NCI-H69 (cell line): ENCODE measurements at regions not wholly inside any gene's neighbourhood (a gene's known extent, or its start where the extent isn't known, plus 50 kb on each side); places are given as distances from the start of the nearest gene placed in this dataset.

Source experiments
- DNase-seq: peaks from one replicate; lab custom pipeline; 2025; lab: John Stamatoyannopoulos, UW

- no peak for DNase-seq
Observed at GRCh38 chr3:77976079-77976478, 936.2 kb downstream of the ROBO2 start.

GRCh38 chr3:78003090-78003489, 963.2 kb downstream of the ROBO2 start:
- DNase-seq = no peak

GRCh38 chr3:78004571-78004970, 964.7 kb downstream of the ROBO2 start:
- DNase-seq = no peak

- no peak for DNase-seq
Observed at GRCh38 chr3:78013653-78014052, 973.8 kb downstream of the ROBO2 start.

- no peak for DNase-seq
Observed at GRCh38 chr3:78015856-78016255, 976.0 kb downstream of the ROBO2 start.

- no peak for DNase-seq
Observed at GRCh38 chr3:78021710-78022109, 981.8 kb downstream of the ROBO2 start.

- no peak for DNase-seq
Observed at GRCh38 chr3:78022232-78022631, 982.3 kb downstream of the ROBO2 start.

- DNase-seq = no peak
Observed at GRCh38 chr3:78023257-78023656, 983.4 kb downstream of the ROBO2 start.

GRCh38 chr3:78025916-78026315, 986.0 kb downstream of the ROBO2 start:
- DNase-seq = no peak

GRCh38 chr3:78026318-78026828, 986.5 kb downstream of the ROBO2 start:
- DNase-seq = no peak

GRCh38 chr3:78029775-78030174, 989.9 kb downstream of the ROBO2 start:
- no peak for DNase-seq

- no peak for DNase-seq
Observed at GRCh38 chr3:78035131-78035641, 995.3 kb downstream of the ROBO2 start.

- DNase-seq = peak; percentile 52
Observed at GRCh38 chr3:78041486-78041885, 1001.6 kb downstream of the ROBO2 start.

- peak; percentile 86 for DNase-seq
Observed at GRCh38 chr3:78046566-78046965, 1006.7 kb downstream of the ROBO2 start.

- DNase-seq = peak; percentile 2
Observed at GRCh38 chr3:78048698-78049097, 1008.8 kb downstream of the ROBO2 start.

GRCh38 chr3:78049521-78049920, 1009.6 kb downstream of the ROBO2 start:
- DNase-seq = no peak

GRCh38 chr3:78050276-78051065, 1010.6 kb downstream of the ROBO2 start:
- DNase-seq = no peak

GRCh38 chr3:78052746-78053145, 1012.8 kb downstream of the ROBO2 start:
- DNase-seq = no peak

- DNase-seq = no peak
Observed at GRCh38 chr3:78066287-78066686, 1026.4 kb downstream of the ROBO2 start.

- no peak for DNase-seq
Observed at GRCh38 chr3:78070188-78070587, 1030.3 kb downstream of the ROBO2 start.

GRCh38 chr3:78076379-78076778, 1036.5 kb downstream of the ROBO2 start:
- DNase-seq = no peak

GRCh38 chr3:78077178-78077577, 1037.3 kb downstream of the ROBO2 start:
- DNase-seq = no peak

GRCh38 chr3:78077842-78078241, 1037.9 kb downstream of the ROBO2 start:
- DNase-seq = no peak

- DNase-seq = peak; percentile 9
Observed at GRCh38 chr3:78079514-78079913, 1039.6 kb downstream of the ROBO2 start.
